ENCODE measurements at regions not wholly inside any gene's neighbourhood (a gene's known extent, or its start where the extent isn't known, plus 50 kb on each side); places are given as distances from the start of the nearest gene placed in this dataset.

DNA sequence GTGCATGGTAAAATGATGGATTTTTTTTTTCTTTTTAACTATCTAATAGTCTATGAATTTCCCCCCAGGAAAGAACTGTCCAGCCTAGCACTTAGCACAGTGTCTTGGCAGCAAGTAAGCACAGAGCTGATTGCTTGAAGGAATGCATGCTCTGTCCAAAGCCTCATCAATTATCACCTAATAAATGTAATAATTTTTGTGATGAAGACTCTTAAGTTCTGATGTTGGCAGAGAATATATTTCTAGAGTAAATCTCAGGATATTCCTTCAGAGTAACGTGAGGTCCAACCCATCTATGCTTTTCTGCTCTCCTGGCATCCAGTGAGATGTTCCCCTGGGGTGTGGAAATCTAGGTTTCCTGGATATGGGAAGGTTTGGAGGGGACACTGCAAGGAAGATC is 152.4 kb downstream of the TMX1 start:
- ATAC-seq (ENCODE audit: insufficient read depth, low read depth), result no peak
- Histone ChIP-seq H3K4me3 (ENCODE audit: low read depth in 1 of 2, low read length in 2 of 2) (no peak overlapping the region), H3K36me3 (ENCODE audit: insufficient read depth, low read length) (no peaks in the 10 kb centered on the region)

DNA sequence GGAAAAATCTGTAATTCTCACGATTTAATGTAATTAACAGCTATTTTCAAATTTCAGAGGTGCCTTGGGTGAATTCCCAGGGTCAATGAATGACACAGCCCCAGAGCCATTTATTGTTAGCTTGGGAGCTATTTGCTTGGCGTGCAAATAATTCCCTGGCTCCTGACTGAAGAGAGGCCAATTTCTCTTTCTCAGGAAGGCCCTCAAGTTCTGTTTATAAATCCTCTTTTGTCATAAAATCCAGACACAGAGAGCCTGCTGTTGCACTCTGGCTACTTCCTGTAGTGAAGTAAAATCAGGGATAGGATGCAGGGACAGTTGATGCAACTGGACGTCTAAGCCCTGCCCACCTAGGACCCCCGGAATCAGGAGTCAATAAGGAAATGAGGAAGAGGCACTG is 154.3 kb downstream of the TMX1 start:
- no peak for DNase-seq
- H4K20me1 ChIP-seq (ENCODE audit: insufficient read depth, low read length), result no peaks in the 10 kb centered on the region
- no peaks in the 10 kb centered on the region for H3K79me2 ChIP-seq (ENCODE audit: insufficient read depth, low read length)
- no peak overlapping the region for H2AFZ ChIP-seq (ENCODE audit: low read depth, low read length)
- no peaks in the 10 kb centered on the region for H3K27me3 ChIP-seq (ENCODE audit: insufficient read depth, low read length, poor library complexity)
- no peak overlapping the region for H3K4me2 ChIP-seq (ENCODE audit: insufficient read depth, low read length)
- H3K27ac ChIP-seq (ENCODE audit: low read length), result no peak overlapping the region
- no peak overlapping the region for H3K9ac ChIP-seq (ENCODE audit: low read depth, low read length)
- ATAC-seq (ENCODE audit: insufficient read depth, low read depth), result no peak
- no peaks in the 10 kb centered on the region for H3K9me3 ChIP-seq (ENCODE audit: insufficient read depth, low read length, severe bottlenecking)
- H3K4me3 ChIP-seq (ENCODE audit: low read depth in 1 of 2, low read length in 2 of 2), result no peak overlapping the region
- no peaks in the 10 kb centered on the region for H3K36me3 ChIP-seq (ENCODE audit: insufficient read depth, low read length)
- no peak for TF ChIP-seq EZH2 (IDR thresholded peaks at IDR 0.05; ENCODE audit: borderline replicate concordance, low read depth, low read length, severe bottlenecking)
- TF ChIP-seq, protein P1, sequence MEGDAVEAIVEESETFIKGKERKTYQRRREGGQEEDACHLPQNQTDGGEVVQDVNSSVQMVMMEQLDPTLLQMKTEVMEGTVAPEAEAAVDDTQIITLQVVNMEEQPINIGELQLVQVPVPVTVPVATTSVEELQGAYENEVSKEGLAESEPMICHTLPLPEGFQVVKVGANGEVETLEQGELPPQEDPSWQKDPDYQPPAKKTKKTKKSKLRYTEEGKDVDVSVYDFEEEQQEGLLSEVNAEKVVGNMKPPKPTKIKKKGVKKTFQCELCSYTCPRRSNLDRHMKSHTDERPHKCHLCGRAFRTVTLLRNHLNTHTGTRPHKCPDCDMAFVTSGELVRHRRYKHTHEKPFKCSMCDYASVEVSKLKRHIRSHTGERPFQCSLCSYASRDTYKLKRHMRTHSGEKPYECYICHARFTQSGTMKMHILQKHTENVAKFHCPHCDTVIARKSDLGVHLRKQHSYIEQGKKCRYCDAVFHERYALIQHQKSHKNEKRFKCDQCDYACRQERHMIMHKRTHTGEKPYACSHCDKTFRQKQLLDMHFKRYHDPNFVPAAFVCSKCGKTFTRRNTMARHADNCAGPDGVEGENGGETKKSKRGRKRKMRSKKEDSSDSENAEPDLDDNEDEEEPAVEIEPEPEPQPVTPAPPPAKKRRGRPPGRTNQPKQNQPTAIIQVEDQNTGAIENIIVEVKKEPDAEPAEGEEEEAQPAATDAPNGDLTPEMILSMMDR (IDR thresholded peaks at IDR 0.05; ENCODE audit: borderline replicate concordance, extremely low read depth, low read length, poor library complexity, severe bottlenecking), result no peak
- no peaks in the 10 kb centered on the region for H3K4me1 ChIP-seq (ENCODE audit: insufficient read depth, low read length)

More for the DNA sequence above, 152.4 kb downstream of the TMX1 start:
- no peak for DNase-seq
- H2AFZ ChIP-seq (ENCODE audit: low read depth, low read length), result no peak overlapping the region
- H3K27ac ChIP-seq (ENCODE audit: low read length), result no peak overlapping the region
- H3K79me2 ChIP-seq (ENCODE audit: insufficient read depth, low read length), result no peaks in the 10 kb centered on the region
- no peak overlapping the region for H3K4me2 ChIP-seq (ENCODE audit: insufficient read depth, low read length)
- no peaks in the 10 kb centered on the region for H3K9me3 ChIP-seq (ENCODE audit: insufficient read depth, low read length, severe bottlenecking)
- no peak overlapping the region for H3K9ac ChIP-seq (ENCODE audit: low read depth, low read length)
- TF ChIP-seq EZH2 (IDR thresholded peaks at IDR 0.05; ENCODE audit: borderline replicate concordance, low read depth, low read length, severe bottlenecking), result no peak
- TF ChIP-seq, protein P1 (IDR thresholded peaks at IDR 0.05; ENCODE audit: borderline replicate concordance, extremely low read depth, low read length, poor library complexity, severe bottlenecking), result no peak
- H3K27me3 ChIP-seq (ENCODE audit: insufficient read depth, low read length, poor library complexity), result no peaks in the 10 kb centered on the region
- H3K4me1 ChIP-seq (ENCODE audit: insufficient read depth, low read length), result no peaks in the 10 kb centered on the region
- no peaks in the 10 kb centered on the region for H4K20me1 ChIP-seq (ENCODE audit: insufficient read depth, low read length)

DNA sequence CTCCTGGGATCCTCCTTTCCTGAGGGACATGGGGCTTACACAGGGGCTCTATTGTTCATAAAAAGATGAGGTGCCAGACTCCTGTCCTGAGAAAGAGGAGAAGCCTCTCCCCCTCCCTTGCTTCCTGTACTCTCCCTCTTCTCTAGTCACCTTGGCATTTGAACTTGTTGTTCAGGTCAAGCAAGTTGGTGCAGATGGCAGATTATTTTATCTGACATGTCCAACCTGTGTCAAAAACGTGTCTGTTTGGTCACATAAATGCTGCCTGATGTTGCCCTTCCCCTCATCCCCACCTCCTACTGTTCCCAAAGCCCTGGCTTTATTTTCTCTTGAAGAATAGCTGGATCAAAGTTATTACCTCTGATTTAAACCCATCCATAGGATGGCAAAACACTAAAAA is 154.8 kb downstream of the TMX1 start:
- DNase-seq (no peak), ATAC-seq (ENCODE audit: insufficient read depth, low read depth) (no peak)
- no peak overlapping the region for H3K4me2 ChIP-seq (ENCODE audit: insufficient read depth, low read length)
- H3K9ac ChIP-seq (ENCODE audit: low read depth, low read length), result no peak overlapping the region
- H4K20me1 ChIP-seq (ENCODE audit: insufficient read depth, low read length), result no peaks in the 10 kb centered on the region
- H3K4me1 ChIP-seq (ENCODE audit: insufficient read depth, low read length), result no peaks in the 10 kb centered on the region
- no peak for TF ChIP-seq EZH2 (IDR thresholded peaks at IDR 0.05; ENCODE audit: borderline replicate concordance, low read depth, low read length, severe bottlenecking)
- TF ChIP-seq, protein P1 (IDR thresholded peaks at IDR 0.05; ENCODE audit: borderline replicate concordance, extremely low read depth, low read length, poor library complexity, severe bottlenecking), result no peak
- no peak overlapping the region; the same call in 1 of the 2 replicates for H2AFZ ChIP-seq (ENCODE audit: low read depth, low read length)
- H3K27me3 ChIP-seq (ENCODE audit: insufficient read depth, low read length, poor library complexity), result no peaks in the 10 kb centered on the region
- no peaks in the 10 kb centered on the region for H3K36me3 ChIP-seq (ENCODE audit: insufficient read depth, low read length)
- H3K27ac ChIP-seq (ENCODE audit: low read length), result no peak overlapping the region
- no peak overlapping the region for H3K4me3 ChIP-seq (ENCODE audit: low read depth in 1 of 2, low read length in 2 of 2)
- no peaks in the 10 kb centered on the region for H3K9me3 ChIP-seq (ENCODE audit: insufficient read depth, low read length, severe bottlenecking)
- H3K79me2 ChIP-seq (ENCODE audit: insufficient read depth, low read length), result no peaks in the 10 kb centered on the region

DNA sequence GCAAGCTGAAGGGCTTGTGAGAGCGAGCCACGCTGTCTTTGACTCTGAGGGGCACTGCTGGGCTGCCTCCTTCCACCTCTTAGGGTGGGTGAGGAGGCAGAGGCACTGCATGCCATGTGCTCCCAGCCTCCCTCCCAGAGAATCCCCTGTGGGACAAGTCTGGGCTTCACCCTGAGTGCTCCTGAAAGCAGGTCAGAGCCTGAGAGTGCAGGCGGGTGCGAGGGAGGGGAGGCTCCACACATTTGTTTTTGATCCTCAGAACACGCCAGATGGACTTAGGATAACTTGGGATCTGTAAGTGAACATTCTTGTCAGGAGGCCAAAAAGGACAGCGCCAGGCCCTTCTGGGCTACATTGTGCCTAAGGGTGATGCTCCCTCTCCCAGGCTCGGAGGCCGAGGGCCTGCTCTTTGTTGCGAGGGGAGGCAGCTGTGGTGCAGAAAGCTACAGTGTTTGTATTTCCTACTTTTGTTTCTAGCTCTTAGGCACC is 155.4 kb downstream of the TMX1 start:
- Histone ChIP-seq H3K79me2 (ENCODE audit: insufficient read depth, low read length) (no peaks in the 10 kb centered on the region), H3K9me3 (ENCODE audit: insufficient read depth, low read length, severe bottlenecking) (no peaks in the 10 kb centered on the region), H3K27me3 (ENCODE audit: insufficient read depth, low read length, poor library complexity) (no peaks in the 10 kb centered on the region), H2AFZ (ENCODE audit: low read depth, low read length) (no peak overlapping the region), H3K4me1 (ENCODE audit: insufficient read depth, low read length) (no peaks in the 10 kb centered on the region), H3K9ac (ENCODE audit: low read depth, low read length) (no peak overlapping the region), H4K20me1 (ENCODE audit: insufficient read depth, low read length) (no peaks in the 10 kb centered on the region), H3K4me3 (ENCODE audit: low read depth in 1 of 2, low read length in 2 of 2) (no peak overlapping the region), H3K27ac (ENCODE audit: low read length) (no peak overlapping the region), H3K36me3 (ENCODE audit: insufficient read depth, low read length) (no peaks in the 10 kb centered on the region), H3K4me2 (ENCODE audit: insufficient read depth, low read length) (no peak overlapping the region)
- no peak for TF ChIP-seq EZH2 (IDR thresholded peaks at IDR 0.05; ENCODE audit: borderline replicate concordance, low read depth, low read length, severe bottlenecking)
- DNase-seq, result no peak
- no peak for ATAC-seq (ENCODE audit: insufficient read depth, low read depth)
